Liver (tissue), 8 donors: ENCODE measurements at regions not wholly inside any gene's neighbourhood (a gene's known extent, or its start where the extent isn't known, plus 50 kb on each side); places are given as distances from the start of the nearest gene placed in this dataset.

Experiments
- DNase-seq: peaks from one replicate; pipeline ENCODE4 v3.0.0-alpha.2; 2017; ENCODE audit warnings: low spot score
- H3K27ac ChIP-seq, 2 donors: one replicate each; pipeline ENCODE4 v1.7.0; 2013; ENCODE audit warnings: inconsistent platforms in 2 of 2, low read length in 2 of 2, control low read depth in 1 of 2, low read depth in 1 of 2, mild to moderate bottlenecking in 1 of 2
- H3K27me3 ChIP-seq, 4 donors: one replicate each; pipeline versions ENCODE4 v1.6.1 to v1.7.0; 2013; ENCODE audit warnings: low read length in 3 of 4, inconsistent platforms in 1 of 4, mild to moderate bottlenecking in 1 of 4, moderate library complexity in 1 of 4; ENCODE audit not compliant: control insufficient read depth in 4 of 4, insufficient read depth in 4 of 4
- H3K36me3 ChIP-seq, 4 donors: one replicate each; pipeline versions ENCODE4 v1.6.1 to v1.7.0; 2013; ENCODE audit warnings: low read length in 3 of 4, mild to moderate bottlenecking in 3 of 4, low read depth in 1 of 4, moderate library complexity in 1 of 4; ENCODE audit not compliant: control insufficient read depth in 4 of 4, insufficient read depth in 3 of 4
- H3K4me1 ChIP-seq, 4 donors: one replicate each; pipeline versions ENCODE4 v1.6.1 to v1.7.0; 2013; ENCODE audit warnings: low read length in 3 of 4, mild to moderate bottlenecking in 3 of 4, moderate library complexity in 1 of 4; ENCODE audit not compliant: control insufficient read depth in 4 of 4, insufficient read depth in 4 of 4
- H3K4me3 ChIP-seq, 3 donors: one replicate each; pipeline versions ENCODE4 v1.6.1 to v1.7.0; 2013; ENCODE audit warnings: low read length in 3 of 3, control low read depth in 1 of 3, low read depth in 1 of 3, mild to moderate bottlenecking in 1 of 3
- H3K9ac ChIP-seq, 2 donors: one replicate each; pipeline ENCODE4 v1.7.0; 2013; ENCODE audit warnings: low read length in 2 of 2, mild to moderate bottlenecking in 2 of 2, moderate library complexity in 2 of 2, control low read depth in 1 of 2, low read depth in 1 of 2
- H3K9me3 ChIP-seq, 4 donors: one replicate each; pipeline versions ENCODE4 v1.6.1 to v1.7.0; 2013; ENCODE audit warnings: low read length in 3 of 4; ENCODE audit not compliant: control insufficient read depth in 4 of 4
- EGR1 ChIP-seq, 2 donors: IDR thresholded peaks; 2 replicates each; pipeline ENCODE4 v1.6.1; 2016 to 2018; ENCODE audit warnings: antibody characterized with exemption in 2 of 2, low read depth in 2 of 2
- FOXA2 ChIP-seq: IDR thresholded peaks from 2 replicates; pipeline ENCODE4 v1.6.1; 2016; ENCODE audit warnings: antibody characterized with exemption
- GABPA ChIP-seq, 2 donors: IDR thresholded peaks in 1 of 2; conservative IDR thresholded peaks in 1 of 2; 2 replicates each; pipeline ENCODE4 v1.6.1; 2016; ENCODE audit warnings: antibody characterized with exemption in 2 of 2, mild to moderate bottlenecking in 1 of 2, moderate library complexity in 1 of 2
- HNF4A ChIP-seq, 2 donors: conservative IDR thresholded peaks; 2 replicates each; pipeline ENCODE4 v1.6.1; 2016; ENCODE audit warnings: antibody characterized with exemption in 2 of 2, mild to moderate bottlenecking in 2 of 2
- NR2F2 ChIP-seq: IDR thresholded peaks from 2 replicates; pipeline ENCODE4 v1.6.1; 2016; ENCODE audit warnings: antibody characterized with exemption
- RAD21 ChIP-seq, 2 donors: IDR thresholded peaks; 2 replicates each; pipeline ENCODE4 v1.6.1; 2016; ENCODE audit warnings: antibody characterized with exemption in 2 of 2, mild to moderate bottlenecking in 2 of 2
- RXRA ChIP-seq, 2 donors: IDR thresholded peaks; 2 replicates each; pipeline ENCODE4 v1.6.1; 2017 to 2018; ENCODE audit warnings: antibody characterized with exemption in 2 of 2, mild to moderate bottlenecking in 1 of 2
- SP1 ChIP-seq: IDR thresholded peaks from 2 replicates; pipeline ENCODE4 v1.6.1; 2018; ENCODE audit warnings: antibody characterized with exemption, mild to moderate bottlenecking
- TAF1 ChIP-seq: conservative IDR thresholded peaks from 2 replicates; pipeline ENCODE4 v1.6.1; 2016; ENCODE audit warnings: antibody characterized with exemption, mild to moderate bottlenecking
- YY1 ChIP-seq: IDR thresholded peaks from 2 replicates; pipeline ENCODE4 v1.6.1; 2016; ENCODE audit warnings: antibody characterized with exemption, mild to moderate bottlenecking
- WGBS: extraction: QIAGEN DNeasy Blood & Tissue Kit; methylation state at CpG from one replicate; pipeline ENCODE4 v1.1.7; 2013; 5-methylcytosine and 5-hydroxymethylcytosine counted together
- TF ChIP-seq, protein P1 (sequence below): IDR thresholded peaks from 2 replicates; pipeline ENCODE4 v1.6.1; 2016; ENCODE audit warnings: antibody characterized with exemption
- TF ChIP-seq, protein P2 (sequence below): IDR thresholded peaks from 2 replicates; pipeline ENCODE4 v1.6.1; 2016; ENCODE audit warnings: antibody characterized with exemption
- TF ChIP-seq, protein P3 (sequence below): IDR thresholded peaks from 2 replicates; pipeline ENCODE4 v1.6.1; 2016; ENCODE audit warnings: antibody characterized with exemption
- TF ChIP-seq, protein P4 (sequence below): fragments of 150-350 bp; IDR thresholded peaks from 2 replicates; pipeline ENCODE4 v1.5.1; 2017; ENCODE audit warnings: improper control_type of control experiment, low read depth, low read length; ENCODE audit not compliant: missing input control
- donor health status: healthy.
- donor health status: healthy.
- donor health status: healthy.
- donor health status: healthy.
- donor health status: healthy.

- H3K9me3 ChIP-seq = no peaks in the 10 kb centered on the region
- no peak overlapping the region for H3K9ac ChIP-seq
- H3K27me3 ChIP-seq = no peaks in the 10 kb centered on the region
- H3K4me3 ChIP-seq = no peak overlapping the region
- no peak for DNase-seq
- H3K36me3 ChIP-seq = no peaks in the 10 kb centered on the region
- 88% methylated on average over 10 of the region's 10 CpGs for WGBS
- H3K4me1 ChIP-seq = peaks cover 0 to 6% (median 2%) of the 10 kb centered on the region in 4 donors
- no peak overlapping the region for H3K27ac ChIP-seq
- TF ChIP-seq, protein P1, sequence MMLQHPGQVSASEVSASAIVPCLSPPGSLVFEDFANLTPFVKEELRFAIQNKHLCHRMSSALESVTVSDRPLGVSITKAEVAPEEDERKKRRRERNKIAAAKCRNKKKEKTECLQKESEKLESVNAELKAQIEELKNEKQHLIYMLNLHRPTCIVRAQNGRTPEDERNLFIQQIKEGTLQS = no peak
- no peak for TF ChIP-seq EGR1 (IDR thresholded peaks at IDR 0.05; ENCODE audit: low read depth in 2 of 2)
- TF ChIP-seq TAF1 = no peak
- TF ChIP-seq, protein P2, sequence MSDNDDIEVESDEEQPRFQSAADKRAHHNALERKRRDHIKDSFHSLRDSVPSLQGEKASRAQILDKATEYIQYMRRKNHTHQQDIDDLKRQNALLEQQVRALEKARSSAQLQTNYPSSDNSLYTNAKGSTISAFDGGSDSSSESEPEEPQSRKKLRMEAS = no peak
- TF ChIP-seq NR2F2 = no peak
- TF ChIP-seq RXRA (IDR thresholded peaks at IDR 0.05) = no peak
- no peak for TF ChIP-seq FOXA2
- no peak for TF ChIP-seq GABPA (IDR thresholded peaks at IDR 0.05 in 1 of 2, conservative IDR thresholded peaks at IDR 0.05 in 1 of 2)
- TF ChIP-seq, protein P3, sequence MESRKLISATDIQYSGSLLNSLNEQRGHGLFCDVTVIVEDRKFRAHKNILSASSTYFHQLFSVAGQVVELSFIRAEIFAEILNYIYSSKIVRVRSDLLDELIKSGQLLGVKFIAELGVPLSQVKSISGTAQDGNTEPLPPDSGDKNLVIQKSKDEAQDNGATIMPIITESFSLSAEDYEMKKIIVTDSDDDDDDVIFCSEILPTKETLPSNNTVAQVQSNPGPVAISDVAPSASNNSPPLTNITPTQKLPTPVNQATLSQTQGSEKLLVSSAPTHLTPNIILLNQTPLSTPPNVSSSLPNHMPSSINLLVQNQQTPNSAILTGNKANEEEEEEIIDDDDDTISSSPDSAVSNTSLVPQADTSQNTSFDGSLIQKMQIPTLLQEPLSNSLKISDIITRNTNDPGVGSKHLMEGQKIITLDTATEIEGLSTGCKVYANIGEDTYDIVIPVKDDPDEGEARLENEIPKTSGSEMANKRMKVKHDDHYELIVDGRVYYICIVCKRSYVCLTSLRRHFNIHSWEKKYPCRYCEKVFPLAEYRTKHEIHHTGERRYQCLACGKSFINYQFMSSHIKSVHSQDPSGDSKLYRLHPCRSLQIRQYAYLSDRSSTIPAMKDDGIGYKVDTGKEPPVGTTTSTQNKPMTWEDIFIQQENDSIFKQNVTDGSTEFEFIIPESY = no peak
These were observed 118.9 kb downstream of the EVX1 start for GRCh38 chr7:27361522-27361921.

DNA sequence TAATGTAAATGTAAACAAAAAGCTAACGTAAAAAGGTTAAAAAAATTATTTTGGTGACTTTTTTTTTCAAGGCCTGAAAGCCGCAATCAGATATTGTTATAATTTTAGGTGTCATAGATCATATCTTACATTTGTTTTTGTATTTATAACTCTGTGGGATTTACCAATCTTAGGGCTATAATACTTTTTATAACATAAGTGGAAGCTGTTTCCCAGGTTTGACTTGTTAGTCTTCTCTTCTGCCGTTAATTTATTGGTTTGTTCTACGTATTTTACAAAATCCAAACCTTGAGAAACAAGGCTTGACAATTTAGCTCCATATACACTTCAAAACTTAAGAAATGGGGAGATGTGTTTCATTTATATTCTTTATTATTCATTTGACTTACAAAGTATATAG, 119.4 kb downstream of the EVX1 start:
- no peak overlapping the region for H3K4me3 ChIP-seq
- no peaks in the 10 kb centered on the region for H3K36me3 ChIP-seq
- TF ChIP-seq HNF4A (conservative IDR thresholded peaks at IDR 0.05) (no peak), GABPA (IDR thresholded peaks at IDR 0.05 in 1 of 2, conservative IDR thresholded peaks at IDR 0.05 in 1 of 2) (no peak), RAD21 (IDR thresholded peaks at IDR 0.05) (no peak), EGR1 (IDR thresholded peaks at IDR 0.05; ENCODE audit: low read depth in 2 of 2) (no peak), YY1 (no peak), NR2F2 (no peak), SP1 (no peak)
- TF ChIP-seq, protein P2 = no peak
- TF ChIP-seq, protein P4, sequence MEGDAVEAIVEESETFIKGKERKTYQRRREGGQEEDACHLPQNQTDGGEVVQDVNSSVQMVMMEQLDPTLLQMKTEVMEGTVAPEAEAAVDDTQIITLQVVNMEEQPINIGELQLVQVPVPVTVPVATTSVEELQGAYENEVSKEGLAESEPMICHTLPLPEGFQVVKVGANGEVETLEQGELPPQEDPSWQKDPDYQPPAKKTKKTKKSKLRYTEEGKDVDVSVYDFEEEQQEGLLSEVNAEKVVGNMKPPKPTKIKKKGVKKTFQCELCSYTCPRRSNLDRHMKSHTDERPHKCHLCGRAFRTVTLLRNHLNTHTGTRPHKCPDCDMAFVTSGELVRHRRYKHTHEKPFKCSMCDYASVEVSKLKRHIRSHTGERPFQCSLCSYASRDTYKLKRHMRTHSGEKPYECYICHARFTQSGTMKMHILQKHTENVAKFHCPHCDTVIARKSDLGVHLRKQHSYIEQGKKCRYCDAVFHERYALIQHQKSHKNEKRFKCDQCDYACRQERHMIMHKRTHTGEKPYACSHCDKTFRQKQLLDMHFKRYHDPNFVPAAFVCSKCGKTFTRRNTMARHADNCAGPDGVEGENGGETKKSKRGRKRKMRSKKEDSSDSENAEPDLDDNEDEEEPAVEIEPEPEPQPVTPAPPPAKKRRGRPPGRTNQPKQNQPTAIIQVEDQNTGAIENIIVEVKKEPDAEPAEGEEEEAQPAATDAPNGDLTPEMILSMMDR = no peak
- TF ChIP-seq, protein P3 = no peak
- no peaks in the 10 kb centered on the region for H3K27me3 ChIP-seq
- H3K27ac ChIP-seq = no peak overlapping the region
- no peak for DNase-seq
- H3K9ac ChIP-seq = no peak overlapping the region
- H3K4me1 ChIP-seq = peaks cover 0 to 6% (median 2%) of the 10 kb centered on the region in 4 donors
- no peaks in the 10 kb centered on the region for H3K9me3 ChIP-seq
- WGBS = 89% methylated on average over 4 of the region's 4 CpGs
